ENCODE measurements at regions not wholly inside any gene's neighbourhood (a gene's known extent, or its start where the extent isn't known, plus 50 kb on each side); places are given as distances from the start of the nearest gene placed in this dataset.
"Not testable (repeated sequence)": the region's sequence is repeated elsewhere in the genome, so short reads cannot be mapped to it uniquely, and the experiment has no call there.

DNA sequence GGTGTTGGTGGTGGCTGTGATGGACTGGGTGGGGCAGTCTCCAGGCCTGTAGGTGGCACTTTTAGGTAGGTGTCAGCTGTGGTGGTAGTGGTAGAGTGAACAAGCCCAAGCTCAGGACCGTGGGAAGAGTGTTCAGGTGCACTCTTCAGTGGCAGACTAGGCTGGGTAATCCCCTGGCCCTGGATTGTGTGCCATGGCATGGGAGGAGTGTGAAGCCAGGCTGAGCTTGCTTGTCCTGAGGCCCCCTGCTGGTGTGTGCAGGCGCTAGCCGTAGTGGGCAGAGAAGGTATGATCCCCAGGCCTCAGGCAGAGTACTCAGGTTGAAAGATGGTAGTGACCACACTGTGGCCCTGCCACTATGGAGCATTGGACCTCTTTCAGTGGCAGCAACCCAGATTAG is 850.3 kb downstream of the DSC3 start:
- no peak for DNase-seq (ENCODE audit: low spot score)

DNA sequence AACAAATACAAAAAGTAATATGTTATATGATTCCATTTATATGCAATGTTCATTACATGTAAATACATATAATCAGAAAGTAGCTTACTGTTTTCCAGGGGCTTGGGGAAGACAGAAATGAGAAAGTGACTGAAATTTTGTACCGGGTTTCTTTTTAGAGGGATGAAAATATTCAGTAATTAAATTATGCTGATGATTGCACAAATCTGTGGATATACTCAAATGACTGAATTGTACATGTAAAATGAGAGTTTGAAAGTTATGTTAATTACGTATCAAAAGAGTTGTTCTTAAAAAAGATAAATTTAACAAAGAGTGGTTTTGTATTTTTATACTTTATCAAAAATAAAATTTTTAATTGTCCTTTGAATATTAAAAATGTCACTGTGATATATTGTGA is 856.3 kb downstream of the DSC3 start:
- DNase-seq (ENCODE audit: low spot score) = no peak

DNA sequence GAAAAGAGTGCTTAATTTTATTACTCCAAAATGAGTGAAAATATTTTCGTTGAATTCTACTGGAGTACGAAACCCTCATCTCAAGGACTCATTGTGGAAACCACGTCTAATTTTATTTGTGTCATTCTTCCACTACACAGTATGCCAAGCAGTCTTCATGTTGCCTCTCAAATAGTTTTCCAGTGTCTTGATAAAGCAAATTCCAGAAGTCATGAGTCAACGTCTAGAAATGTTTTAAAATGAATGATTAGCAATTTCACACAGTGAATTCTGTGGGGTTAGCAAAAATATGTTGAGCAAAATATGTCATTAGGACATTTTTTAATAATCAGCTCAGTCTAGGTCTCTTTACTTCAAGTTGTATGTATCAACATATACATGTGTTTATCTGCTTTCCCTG is 865.5 kb downstream of the DSC3 start:
- DNase-seq (ENCODE audit: low spot score) = no peak

GRCh38 chr18:30175621-30176225 is 866.8 kb downstream of the DSC3 start:
- DNase-seq (ENCODE audit: low spot score) = no peak

DNA sequence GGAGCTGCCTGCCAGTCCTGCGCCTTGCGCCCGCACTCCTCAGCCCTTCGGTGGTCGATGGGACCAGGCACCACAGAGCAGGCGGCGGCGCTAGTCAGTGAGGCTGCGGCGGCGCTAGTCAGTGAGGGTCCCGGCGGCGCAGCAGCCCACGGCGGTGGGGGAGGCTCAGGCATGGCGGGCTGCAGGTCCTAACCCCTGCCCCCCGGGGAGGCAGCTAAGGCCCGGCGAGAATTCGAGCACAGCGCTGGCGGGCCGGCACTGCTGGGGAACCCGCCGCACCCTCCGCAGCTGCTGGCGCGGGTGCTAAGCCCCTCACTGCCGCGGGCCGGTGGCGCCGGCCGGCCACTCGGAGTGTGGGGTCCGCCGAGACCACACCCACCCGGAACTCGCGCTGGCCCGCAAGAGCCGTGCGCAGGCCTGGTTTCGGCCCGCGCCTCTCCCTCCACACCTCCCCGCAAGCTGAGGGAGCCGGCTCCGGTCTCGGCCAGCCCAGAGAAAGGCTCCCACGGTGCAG is 867.4 kb downstream of the DSC3 start:
- DNase-seq (ENCODE audit: low spot score) = no peak

- no peak for DNase-seq (ENCODE audit: low spot score)
Observed at GRCh38 chr18:30163573-30163972, 879.0 kb downstream of the DSC3 start.

DNA sequence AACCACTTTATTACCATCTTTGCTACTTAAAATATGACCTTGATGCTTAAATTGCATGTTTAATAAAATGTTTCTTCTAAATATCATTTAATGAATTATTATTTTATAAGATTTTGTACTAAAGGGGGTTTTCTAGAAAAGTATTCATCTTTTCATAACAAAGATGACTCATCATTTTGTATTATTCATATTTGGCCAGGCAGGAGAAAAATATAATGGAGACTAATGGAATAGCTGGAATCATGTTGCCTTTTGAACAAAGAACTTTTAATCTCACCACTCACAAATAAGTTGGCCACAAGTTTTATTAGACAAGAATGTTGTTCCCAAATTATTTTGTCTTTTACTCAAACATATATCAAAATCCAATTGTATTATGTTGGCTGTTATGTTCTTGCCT is 882.4 kb downstream of the DSC3 start:
- DNase-seq (ENCODE audit: low spot score) = no peak

GRCh38 chr18:30150586-30151250 is 891.8 kb downstream of the DSC3 start:
- DNase-seq (ENCODE audit: low spot score) = no peak

GRCh38 chr18:30149585-30149984 is 893.0 kb downstream of the DSC3 start:
- DNase-seq (ENCODE audit: low spot score) = no peak

DNA sequence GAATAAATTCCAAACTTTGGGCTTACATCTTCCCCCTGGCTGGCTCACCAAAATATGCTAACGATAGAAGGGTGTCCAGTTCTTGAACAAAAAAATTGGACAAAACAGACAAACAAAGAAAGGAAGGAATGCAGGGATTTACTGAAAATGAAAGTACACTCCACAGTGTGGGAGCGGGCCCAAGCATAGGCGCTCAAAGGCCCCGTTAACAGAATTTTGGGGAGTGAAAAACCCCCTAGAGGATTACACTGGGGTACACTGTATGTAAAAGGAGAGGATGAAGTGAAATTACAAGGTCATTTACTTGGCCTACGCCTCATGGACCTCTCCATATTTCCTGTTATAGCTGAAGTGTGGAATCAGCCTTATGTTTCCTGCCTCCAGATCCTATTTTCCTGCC is 899.7 kb downstream of the DSC3 start:
- no peak for DNase-seq (ENCODE audit: low spot score)

- DNase-seq (ENCODE audit: low spot score) = no peak
Observed at GRCh38 chr18:30142248-30142647, 900.3 kb downstream of the DSC3 start.

GRCh38 chr18:30141506-30141905 is 901.0 kb downstream of the DSC3 start:
- DNase-seq (ENCODE audit: low spot score) = not testable (repeated sequence)

DNA sequence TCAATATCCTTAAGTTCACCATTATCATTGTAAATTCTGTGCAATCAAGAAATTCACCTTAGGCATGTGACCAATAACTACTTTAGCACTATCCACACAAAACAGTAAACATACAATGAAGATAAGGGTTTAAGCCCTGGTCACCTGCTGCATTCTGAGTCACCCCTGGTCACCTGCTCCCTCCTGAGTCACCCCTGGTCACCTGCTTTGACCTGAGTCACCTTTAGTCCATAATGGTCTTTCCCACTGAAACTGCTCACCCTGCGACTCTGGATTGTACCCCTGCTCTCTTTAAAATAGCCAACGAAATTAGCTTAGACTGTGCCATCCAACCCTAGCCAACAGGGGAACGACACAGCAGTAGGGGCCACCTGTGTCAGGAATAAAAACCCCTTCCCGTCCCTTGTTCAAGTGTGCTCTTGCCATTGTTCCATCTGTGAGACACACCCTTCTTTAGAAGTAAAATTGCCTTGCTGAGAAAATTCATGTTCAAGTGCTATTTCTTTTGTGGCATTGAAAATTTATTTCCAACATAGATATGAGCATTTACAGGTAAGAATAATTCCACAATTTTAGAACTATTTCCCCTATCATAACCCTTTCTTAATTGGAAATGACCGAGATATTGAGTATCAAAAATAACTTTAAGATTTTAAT is 902.8 kb downstream of the DSC3 start:
- DNase-seq (ENCODE audit: low spot score) = no peak

GRCh38 chr18:30135938-30136337 is 906.6 kb downstream of the DSC3 start:
- DNase-seq (ENCODE audit: low spot score) = no peak

GRCh38 chr18:30134020-30134419 is 908.5 kb downstream of the DSC3 start:
- DNase-seq (ENCODE audit: low spot score) = no peak

- DNase-seq (ENCODE audit: low spot score) = no peak
Observed at GRCh38 chr18:30132959-30133358, 909.6 kb downstream of the DSC3 start.

DNA sequence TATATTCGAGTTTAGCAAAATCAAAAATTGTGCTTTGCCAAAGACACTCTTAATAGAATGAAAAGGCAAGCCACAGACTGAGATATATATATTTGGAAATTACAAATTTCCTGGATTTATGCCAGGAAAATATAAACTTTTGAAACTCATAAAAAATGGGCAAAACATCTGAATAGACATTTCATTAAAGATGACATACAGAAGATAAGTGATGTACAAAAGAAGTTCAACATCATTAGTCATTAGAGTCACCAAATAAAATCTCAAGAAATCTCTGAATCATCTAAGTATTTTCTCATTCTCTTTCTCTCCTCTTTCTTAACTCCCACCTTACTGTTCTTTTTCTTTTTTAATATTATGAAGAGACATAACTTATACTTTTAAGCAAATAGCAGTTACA is 921.1 kb downstream of the DSC3 start:
- no peak for DNase-seq (ENCODE audit: low spot score)

DNA sequence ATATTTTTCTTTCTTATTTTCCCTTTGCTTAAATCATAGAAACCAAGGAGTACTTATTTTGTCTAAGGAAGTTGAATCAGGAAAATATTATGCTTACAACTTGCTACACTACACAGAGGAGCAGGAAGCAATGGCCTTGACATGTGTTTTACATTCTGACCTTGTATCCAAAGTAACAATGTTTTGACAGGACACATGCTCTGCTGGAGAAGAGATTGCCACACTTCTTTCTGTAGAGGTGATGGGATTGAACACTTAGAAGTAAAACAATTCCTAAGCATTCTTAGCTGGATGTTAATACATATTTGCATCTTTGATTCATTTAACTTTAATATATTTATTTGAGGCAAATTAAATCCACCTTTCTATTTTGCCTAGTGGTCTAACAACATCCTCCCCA is 929.1 kb downstream of the DSC3 start:
- no peak for DNase-seq (ENCODE audit: low spot score)

GRCh38 chr18:30106356-30106755 is 936.2 kb downstream of the DSC3 start:
- DNase-seq (ENCODE audit: low spot score) = no peak

GRCh38 chr18:30103881-30104280 is 938.7 kb downstream of the DSC3 start:
- DNase-seq (ENCODE audit: low spot score) = no peak

DNA sequence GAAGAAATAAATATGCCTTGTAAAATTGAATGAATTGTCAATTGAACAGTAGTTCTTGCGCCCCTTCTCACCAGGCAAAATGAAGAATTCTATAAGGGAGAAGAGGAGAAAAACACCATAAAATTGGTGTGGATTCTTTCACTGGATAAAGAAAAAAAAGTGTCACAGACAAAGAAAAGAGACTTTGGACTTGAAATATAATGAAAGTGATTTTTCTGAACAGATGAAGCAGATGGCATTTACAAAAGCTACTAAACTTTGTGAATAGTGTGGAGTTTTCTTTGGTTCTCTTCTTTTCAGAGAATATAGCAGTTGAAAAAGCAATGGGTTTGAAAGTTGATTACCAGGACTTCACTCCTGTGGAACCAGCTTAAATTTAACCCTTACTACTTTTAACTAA is 945.7 kb downstream of the DSC3 start:
- no peak for DNase-seq (ENCODE audit: low spot score)

DNA sequence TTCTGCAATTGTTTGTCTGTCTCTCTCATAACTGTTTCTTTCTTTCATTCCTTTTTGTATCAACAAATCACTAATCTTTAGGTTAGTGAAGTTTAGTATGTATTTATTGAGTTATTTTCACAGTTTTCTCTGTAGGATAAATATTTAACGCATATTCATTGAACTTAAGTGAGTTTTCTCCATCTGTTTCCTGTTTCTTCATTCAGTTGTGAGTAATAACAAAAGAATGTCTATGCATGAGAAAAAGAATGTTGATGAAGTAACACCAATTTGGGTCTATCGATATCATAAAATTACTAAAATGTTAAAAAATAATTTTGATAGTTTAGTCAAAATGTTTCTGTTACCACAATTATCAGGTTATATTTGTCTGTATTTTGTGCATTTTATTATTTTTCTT is 948.0 kb downstream of the DSC3 start:
- no peak for DNase-seq (ENCODE audit: low spot score)

- DNase-seq (ENCODE audit: low spot score) = no peak
Observed at GRCh38 chr18:30093376-30093775, 949.2 kb downstream of the DSC3 start.
